ENCODE measurements at regions not wholly inside any gene's neighbourhood (a gene's known extent, or its start where the extent isn't known, plus 50 kb on each side); places are given as distances from the start of the nearest gene placed in this dataset.

- Histone ChIP-seq H3K14ac (ENCODE audit: low read length in 2 of 2) (no peak overlapping the region), H2BK120ac (ENCODE audit: low read depth, low read length) (no peak overlapping the region), H2BK12ac (ENCODE audit: low read length in 2 of 2) (no peak overlapping the region), H4K91ac (ENCODE audit: low read length) (no peak overlapping the region), H3K4me3 (ENCODE audit: insufficient read depth in 1 of 2, low read depth in 1 of 2, low read length in 2 of 2) (no peak overlapping the region), H3K4me2 (ENCODE audit: low read length, poor library complexity, severe bottlenecking) (no peak overlapping the region), H3K9ac (ENCODE audit: low read length) (no peak overlapping the region), H3K18ac (ENCODE audit: low read depth in 1 of 2, low read length in 2 of 2) (no peak overlapping the region), H3K27ac (ENCODE audit: low read length, poor library complexity, severe bottlenecking) (no peak overlapping the region), H2BK15ac (ENCODE audit: low read depth, poor library complexity, severe bottlenecking) (no peak overlapping the region), H3K23ac (ENCODE audit: low read length in 2 of 2) (no peak overlapping the region), H3K9me3 (ENCODE audit: control insufficient read depth, low read length) (no peaks in the 10 kb centered on the region), H3K79me1 (replicated peaks; ENCODE audit: low read length, poor library complexity, severe bottlenecking) (no peaks in the 10 kb centered on the region), H2BK5ac (ENCODE audit: low read depth, low read length, poor library complexity, severe bottlenecking) (no peak overlapping the region), H2AFZ (ENCODE audit: low read depth, low read length) (no peak overlapping the region), H2AK5ac (ENCODE audit: low read length, severe bottlenecking) (no peak overlapping the region), H3K36me3 (ENCODE audit: control insufficient read depth in 1 of 2, insufficient read depth in 2 of 2, low read depth in 1 of 2, low read length in 2 of 2) (no peaks in the 10 kb centered on the region), H3K27me3 (ENCODE audit: control insufficient read depth in 1 of 2, insufficient read depth in 1 of 2, low read length in 2 of 2) (no peaks in the 10 kb centered on the region), H3K4me1 (ENCODE audit: control insufficient read depth, insufficient read depth, low read depth, low read length) (no peaks in the 10 kb centered on the region), H3K4ac (ENCODE audit: low read depth in 1 of 2, low read length in 2 of 2) (no peak overlapping the region), H4K8ac (ENCODE audit: low read length) (no peak overlapping the region)
- DNase-seq, result no peak
- no CpG with 5 or more reads among the region's 1 CpG for WGBS
Observed at GRCh38 chr1:81310250-81310649, 490.5 kb upstream of the ADGRL2 start.

GRCh38 chr1:81308191-81308590 lies 492.5 kb upstream of the ADGRL2 start:
- DNase-seq, result no peak
- 36% methylated on average over 2 of the region's 6 CpGs for WGBS
- H4K91ac ChIP-seq (ENCODE audit: low read length), result no peak overlapping the region

GRCh38 chr1:81307786-81308185 lies 492.9 kb upstream of the ADGRL2 start:
- DNase-seq, result no peak
- Histone ChIP-seq H3K4me1 (ENCODE audit: control insufficient read depth, insufficient read depth, low read depth, low read length) (no peaks in the 10 kb centered on the region), H3K18ac (ENCODE audit: low read depth in 1 of 2, low read length in 2 of 2) (no peak overlapping the region), H3K23ac (ENCODE audit: low read length in 2 of 2) (no peak overlapping the region), H3K79me1 (replicated peaks; ENCODE audit: low read length, poor library complexity, severe bottlenecking) (no peaks in the 10 kb centered on the region), H3K36me3 (ENCODE audit: control insufficient read depth in 1 of 2, insufficient read depth in 2 of 2, low read depth in 1 of 2, low read length in 2 of 2) (no peaks in the 10 kb centered on the region), H3K27ac (ENCODE audit: low read length, poor library complexity, severe bottlenecking) (no peak overlapping the region), H3K4me2 (ENCODE audit: low read length, poor library complexity, severe bottlenecking) (no peak overlapping the region), H3K27me3 (ENCODE audit: control insufficient read depth in 1 of 2, insufficient read depth in 1 of 2, low read length in 2 of 2) (no peaks in the 10 kb centered on the region), H3K9me3 (ENCODE audit: control insufficient read depth, low read length) (no peaks in the 10 kb centered on the region), H4K91ac (ENCODE audit: low read length) (no peak overlapping the region), H2AFZ (ENCODE audit: low read depth, low read length) (no peak overlapping the region), H2BK5ac (ENCODE audit: low read depth, low read length, poor library complexity, severe bottlenecking) (no peak overlapping the region), H3K14ac (ENCODE audit: low read length in 2 of 2) (no peak overlapping the region), H3K9ac (ENCODE audit: low read length) (no peak overlapping the region), H2BK12ac (ENCODE audit: low read length in 2 of 2) (no peak overlapping the region), H4K8ac (ENCODE audit: low read length) (no peak overlapping the region), H3K4me3 (ENCODE audit: insufficient read depth in 1 of 2, low read depth in 1 of 2, low read length in 2 of 2) (no peak overlapping the region), H2BK15ac (ENCODE audit: low read depth, poor library complexity, severe bottlenecking) (no peak overlapping the region), H2BK120ac (ENCODE audit: low read depth, low read length) (no peak overlapping the region), H3K4ac (ENCODE audit: low read depth in 1 of 2, low read length in 2 of 2) (no peak overlapping the region), H2AK5ac (ENCODE audit: low read length, severe bottlenecking) (no peak overlapping the region)
- WGBS, result 22% methylated on average over 3 of the region's 5 CpGs

More at GRCh38 chr1:81308191-81308590, 492.5 kb upstream of the ADGRL2 start:
- Histone ChIP-seq H3K79me1 (replicated peaks; ENCODE audit: low read length, poor library complexity, severe bottlenecking) (no peaks in the 10 kb centered on the region), H3K18ac (ENCODE audit: low read depth in 1 of 2, low read length in 2 of 2) (no peak overlapping the region), H2BK5ac (ENCODE audit: low read depth, low read length, poor library complexity, severe bottlenecking) (no peak overlapping the region), H3K27me3 (ENCODE audit: control insufficient read depth in 1 of 2, insufficient read depth in 1 of 2, low read length in 2 of 2) (no peaks in the 10 kb centered on the region), H3K27ac (ENCODE audit: low read length, poor library complexity, severe bottlenecking) (no peak overlapping the region), H3K9me3 (ENCODE audit: control insufficient read depth, low read length) (no peaks in the 10 kb centered on the region), H3K9ac (ENCODE audit: low read length) (no peak overlapping the region), H3K4ac (ENCODE audit: low read depth in 1 of 2, low read length in 2 of 2) (no peak overlapping the region), H2BK15ac (ENCODE audit: low read depth, poor library complexity, severe bottlenecking) (no peak overlapping the region), H3K14ac (ENCODE audit: low read length in 2 of 2) (no peak overlapping the region), H3K4me3 (ENCODE audit: insufficient read depth in 1 of 2, low read depth in 1 of 2, low read length in 2 of 2) (no peak overlapping the region), H2AK5ac (ENCODE audit: low read length, severe bottlenecking) (no peak overlapping the region), H2AFZ (ENCODE audit: low read depth, low read length) (no peak overlapping the region), H4K8ac (ENCODE audit: low read length) (no peak overlapping the region), H3K4me1 (ENCODE audit: control insufficient read depth, insufficient read depth, low read depth, low read length) (no peaks in the 10 kb centered on the region), H2BK120ac (ENCODE audit: low read depth, low read length) (no peak overlapping the region), H3K4me2 (ENCODE audit: low read length, poor library complexity, severe bottlenecking) (no peak overlapping the region), H3K23ac (ENCODE audit: low read length in 2 of 2) (no peak overlapping the region), H2BK12ac (ENCODE audit: low read length in 2 of 2) (no peak overlapping the region), H3K36me3 (ENCODE audit: control insufficient read depth in 1 of 2, insufficient read depth in 2 of 2, low read depth in 1 of 2, low read length in 2 of 2) (no peaks in the 10 kb centered on the region)

- Histone ChIP-seq H3K14ac (ENCODE audit: low read length in 2 of 2) (no peak overlapping the region), H3K4me1 (ENCODE audit: control insufficient read depth, insufficient read depth, low read depth, low read length) (no peaks in the 10 kb centered on the region), H3K4me2 (ENCODE audit: low read length, poor library complexity, severe bottlenecking) (peak overlapping the region; percentile 43), H3K4me3 (ENCODE audit: insufficient read depth in 1 of 2, low read depth in 1 of 2, low read length in 2 of 2) (peak overlapping the region in 1 of 2 experiments; percentile 88), H2AK5ac (ENCODE audit: low read length, severe bottlenecking) (no peak overlapping the region), H3K9ac (ENCODE audit: low read length) (peak overlapping the region; percentile 81), H2BK120ac (ENCODE audit: low read depth, low read length) (no peak overlapping the region), H2BK12ac (ENCODE audit: low read length in 2 of 2) (no peak overlapping the region), H4K91ac (ENCODE audit: low read length) (no peak overlapping the region), H2BK15ac (ENCODE audit: low read depth, poor library complexity, severe bottlenecking) (no peak overlapping the region), H3K79me1 (replicated peaks; ENCODE audit: low read length, poor library complexity, severe bottlenecking) (no peaks in the 10 kb centered on the region), H2AFZ (ENCODE audit: low read depth, low read length) (no peak overlapping the region), H3K27me3 (ENCODE audit: control insufficient read depth in 1 of 2, insufficient read depth in 1 of 2, low read length in 2 of 2) (no peaks in the 10 kb centered on the region), H3K9me3 (ENCODE audit: control insufficient read depth, low read length) (no peaks in the 10 kb centered on the region), H3K27ac (ENCODE audit: low read length, poor library complexity, severe bottlenecking) (no peak overlapping the region), H3K18ac (ENCODE audit: low read depth in 1 of 2, low read length in 2 of 2) (no peak overlapping the region), H2BK5ac (ENCODE audit: low read depth, low read length, poor library complexity, severe bottlenecking) (no peak overlapping the region), H3K23ac (ENCODE audit: low read length in 2 of 2) (no peak overlapping the region), H3K4ac (ENCODE audit: low read depth in 1 of 2, low read length in 2 of 2) (no peak overlapping the region), H3K36me3 (ENCODE audit: control insufficient read depth in 1 of 2, insufficient read depth in 2 of 2, low read depth in 1 of 2, low read length in 2 of 2) (no peaks in the 10 kb centered on the region), H4K8ac (ENCODE audit: low read length) (no peak overlapping the region)
- peak; percentile 85 for DNase-seq
- WGBS, result 0% methylated on average over 5 of the region's 7 CpGs
Observed at GRCh38 chr1:81305997-81306452, 494.7 kb upstream of the ADGRL2 start.

Measured in mesenchymal stem cell (in vitro differentiated cells and primary cell).